GM12892 (cell line): ENCODE measurements at regions not wholly inside any gene's neighbourhood (a gene's known extent, or its start where the extent isn't known, plus 50 kb on each side); places are given as distances from the start of the nearest gene placed in this dataset.

ENCODE experiments used
- POLR2A ChIP-seq: IDR thresholded peaks from 2 replicates; pipeline ENCODE4 v1.6.1; 2011; ENCODE audit warnings: low read depth, low read length, control low read depth
- POLR2AphosphoS5 ChIP-seq: IDR thresholded peaks from 2 replicates; pipeline ENCODE4 v1.6.1; 2011; ENCODE audit warnings: low read depth, low read length, control low read depth
- TAF1 ChIP-seq: IDR thresholded peaks from 2 replicates; pipeline ENCODE4 v1.6.1; 2011; ENCODE audit warnings: low read depth, mild to moderate bottlenecking, control low read depth, low read length, borderline replicate concordance

GRCh38 chr2:215526341-215526740 lies 90.5 kb upstream of the FN1 start:
- TF ChIP-seq POLR2A (no peak), TAF1 (no peak), POLR2AphosphoS5 (no peak)
